Left kidney (tissue), 1 donor: ENCODE measurements at regions not wholly inside any gene's neighbourhood (a gene's known extent, or its start where the extent isn't known, plus 50 kb on each side); places are given as distances from the start of the nearest gene placed in this dataset.

Experiments
- DNase-seq: peaks from one replicate; pipeline ENCODE4 v3.0.0-alpha.2; 2013

- no peak for DNase-seq
These were observed 118.9 kb upstream of the NXT1 start for GRCh38 chr20:23231561-23232218.

- no peak for DNase-seq
These were observed 119.7 kb upstream of the NXT1 start for GRCh38 chr20:23230766-23231385.

- no peak for DNase-seq
These were observed 120.6 kb upstream of the NXT1 start for GRCh38 chr20:23229989-23230388.

- no peak for DNase-seq
These were observed 121.7 kb upstream of the NXT1 start for GRCh38 chr20:23228912-23229311.

GRCh38 chr20:23227976-23228375, 122.6 kb upstream of the NXT1 start:
- DNase-seq, result no peak

GRCh38 chr20:23227274-23227673, 123.3 kb upstream of the NXT1 start:
- no peak for DNase-seq

- DNase-seq, result no peak
These were observed 123.9 kb upstream of the NXT1 start for GRCh38 chr20:23226612-23227265.

GRCh38 chr20:23225407-23226060, 125.1 kb upstream of the NXT1 start:
- no peak for DNase-seq

GRCh38 chr20:23224806-23225205, 125.8 kb upstream of the NXT1 start:
- DNase-seq, result no peak

- no peak for DNase-seq
These were observed 126.5 kb upstream of the NXT1 start for GRCh38 chr20:23223908-23224580.

- DNase-seq, result no peak
These were observed 127.9 kb upstream of the NXT1 start for GRCh38 chr20:23222531-23223200.

- no peak for DNase-seq
These were observed 130.9 kb upstream of the CD93 start for GRCh38 chr20:23217023-23217422.

- DNase-seq, result no peak
These were observed 129.3 kb upstream of the CD93 start for GRCh38 chr20:23215344-23215995.

- DNase-seq, result no peak
These were observed 128.8 kb upstream of the CD93 start for GRCh38 chr20:23214903-23215302.

- DNase-seq, result no peak
These were observed 126.4 kb upstream of the CD93 start for GRCh38 chr20:23212464-23212995.

- no peak for DNase-seq
These were observed 125.9 kb upstream of the CD93 start for GRCh38 chr20:23212011-23212410.

GRCh38 chr20:23211164-23211563, 125.0 kb upstream of the CD93 start:
- no peak for DNase-seq

- no peak for DNase-seq
These were observed 121.9 kb upstream of the CD93 start for GRCh38 chr20:23207826-23208540.

GRCh38 chr20:23206995-23207394, 120.9 kb upstream of the CD93 start:
- no peak for DNase-seq

GRCh38 chr20:23206061-23206460, 119.9 kb upstream of the CD93 start:
- no peak for DNase-seq
